Uterus (tissue), 3 donors: ENCODE measurements at regions not wholly inside any gene's neighbourhood (a gene's known extent, or its start where the extent isn't known, plus 50 kb on each side); places are given as distances from the start of the nearest gene placed in this dataset.

ENCODE experiments used
- DNase-seq, 2 donors: peaks; one replicate each; pipeline ENCODE4 v3.0.0-alpha.2; 2019 to 2020
- H3K27ac ChIP-seq, 2 donors: fragments of 200-600 bp; sonication (generic); 1 replicate in 1 of 2; 2 replicates in 1 of 2; pipeline ENCODE4 v1.5.1; 2016 to 2018
- H3K27me3 ChIP-seq, 2 donors: fragments of 200-600 bp; sonication (generic); one replicate each; pipeline ENCODE4 v1.5.1; 2018 to 2019; ENCODE audit warnings: control low read depth in 1 of 2
- H3K36me3 ChIP-seq, 2 donors: fragments of 200-600 bp; sonication (generic); one replicate each; pipeline ENCODE4 v1.5.1; 2019; ENCODE audit warnings: control low read depth in 1 of 2
- H3K4me1 ChIP-seq, 2 donors: fragments of 200-600 bp; sonication (generic); one replicate each; pipeline ENCODE4 v1.5.1; 2018 to 2019; ENCODE audit warnings: control low read depth in 1 of 2
- H3K4me3 ChIP-seq, 2 donors: fragments of 200-600 bp; sonication (generic); 1 replicate in 1 of 2; 2 replicates in 1 of 2; pipeline ENCODE4 v1.5.1; 2018 to 2019; ENCODE audit warnings: mild to moderate bottlenecking in 1 of 2
- H3K9me3 ChIP-seq, 2 donors: fragments of 200-600 bp; sonication (generic); one replicate each; pipeline ENCODE4 v1.5.1; 2019; ENCODE audit warnings: control low read depth in 1 of 2
- POLR2A ChIP-seq, 2 donors: fragments of 450-650 bp; IDR thresholded peaks; one replicate each; pipeline ENCODE4 v1.6.1; 2016; ENCODE audit warnings: antibody characterized with exemption in 2 of 2, mild to moderate bottlenecking in 1 of 2, moderate library complexity in 1 of 2
- intact Hi-C: fragments of 100-400 bp; cut with DNase I; formaldehyde crosslinking; loops from one replicate; pipeline ENCODE4 v1.15.1; 2023; ENCODE audit warnings: low total_unique reads
- TF ChIP-seq, protein P1 (sequence below), 4 experiments: fragments of 200-600 bp in 2 of 4; fragments of 450-650 bp in 2 of 4; sonication (generic) in 2 of 4; IDR thresholded peaks; one replicate each; pipeline ENCODE4 v1.5.1; 2016 to 2019; ENCODE audit warnings: antibody characterized with exemption in 4 of 4, mild to moderate bottlenecking in 2 of 4, moderate library complexity in 1 of 4
- donor health status: DM: yes; HTN: yes; CAD: no.

DNA sequence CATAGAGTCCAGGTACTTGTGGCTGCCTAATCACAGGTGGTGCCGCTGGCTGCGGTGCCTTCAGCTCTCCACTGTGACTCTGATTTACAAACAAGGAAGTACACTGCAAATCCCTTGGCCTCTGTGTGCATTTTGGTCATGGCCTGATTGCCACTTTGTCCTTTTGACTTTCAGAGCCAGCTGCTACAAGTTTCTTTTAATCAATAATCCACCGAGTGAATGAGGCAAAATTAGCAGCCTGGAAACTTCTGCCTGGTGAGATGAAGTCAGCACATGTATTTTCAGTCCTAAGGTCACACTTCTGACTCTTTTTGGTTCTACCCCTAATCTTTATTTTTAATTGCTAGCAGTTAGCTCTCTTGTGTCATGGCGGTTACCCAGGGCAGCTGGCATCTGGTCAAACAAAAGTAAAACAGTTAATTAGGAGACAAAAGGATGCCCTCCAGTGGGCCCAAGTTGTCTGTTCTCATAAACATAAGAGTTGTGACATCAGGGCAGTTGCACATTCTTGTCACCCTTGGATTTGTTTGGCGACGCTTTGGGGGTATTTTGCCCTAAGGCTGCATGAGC lies 62.3 kb upstream of the LNX1 start:
- DNase-seq, result no peak
- peaks cover 0 to 6% of the 10 kb centered on the region in 2 donors for H3K4me1 ChIP-seq
- TF ChIP-seq, protein P1, sequence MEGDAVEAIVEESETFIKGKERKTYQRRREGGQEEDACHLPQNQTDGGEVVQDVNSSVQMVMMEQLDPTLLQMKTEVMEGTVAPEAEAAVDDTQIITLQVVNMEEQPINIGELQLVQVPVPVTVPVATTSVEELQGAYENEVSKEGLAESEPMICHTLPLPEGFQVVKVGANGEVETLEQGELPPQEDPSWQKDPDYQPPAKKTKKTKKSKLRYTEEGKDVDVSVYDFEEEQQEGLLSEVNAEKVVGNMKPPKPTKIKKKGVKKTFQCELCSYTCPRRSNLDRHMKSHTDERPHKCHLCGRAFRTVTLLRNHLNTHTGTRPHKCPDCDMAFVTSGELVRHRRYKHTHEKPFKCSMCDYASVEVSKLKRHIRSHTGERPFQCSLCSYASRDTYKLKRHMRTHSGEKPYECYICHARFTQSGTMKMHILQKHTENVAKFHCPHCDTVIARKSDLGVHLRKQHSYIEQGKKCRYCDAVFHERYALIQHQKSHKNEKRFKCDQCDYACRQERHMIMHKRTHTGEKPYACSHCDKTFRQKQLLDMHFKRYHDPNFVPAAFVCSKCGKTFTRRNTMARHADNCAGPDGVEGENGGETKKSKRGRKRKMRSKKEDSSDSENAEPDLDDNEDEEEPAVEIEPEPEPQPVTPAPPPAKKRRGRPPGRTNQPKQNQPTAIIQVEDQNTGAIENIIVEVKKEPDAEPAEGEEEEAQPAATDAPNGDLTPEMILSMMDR (IDR thresholded peaks at IDR 0.05), result no peak
- TF ChIP-seq POLR2A (IDR thresholded peaks at IDR 0.05), result no peak
- H3K27ac ChIP-seq, result peak overlapping the region; percentile 79 to 85
- H3K27me3 ChIP-seq, result no peaks in the 10 kb centered on the region
- H3K9me3 ChIP-seq, result no peaks in the 10 kb centered on the region
- intact Hi-C loops, result no loop called here
- H3K4me3 ChIP-seq, result no peak overlapping the region
- no peaks in the 10 kb centered on the region for H3K36me3 ChIP-seq

DNA sequence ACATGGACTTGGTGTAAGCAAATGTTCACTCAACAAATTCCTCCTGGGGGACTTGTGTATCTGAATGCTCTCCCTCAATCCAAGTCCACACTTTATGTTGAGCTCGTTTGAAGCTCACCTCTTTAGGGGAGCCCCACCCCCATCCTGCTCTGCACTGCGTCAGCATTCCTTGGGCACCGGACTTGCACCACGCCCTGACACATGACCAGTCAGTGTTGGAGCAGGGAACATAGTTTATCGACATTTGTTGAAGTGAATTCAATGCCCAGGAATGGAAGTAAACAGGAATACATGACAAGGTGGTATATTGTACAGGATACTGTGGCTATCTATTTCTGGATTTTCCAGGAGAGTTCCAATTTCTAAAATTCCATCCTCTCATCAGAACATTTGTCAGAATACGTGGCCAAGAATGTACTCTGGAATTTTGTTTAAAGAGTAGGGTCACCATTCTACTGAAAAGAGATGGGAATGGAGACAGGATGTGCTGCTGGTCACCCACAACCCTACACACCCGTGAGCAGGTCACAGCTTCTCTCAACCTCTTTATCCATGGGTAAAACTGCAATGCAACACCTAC lies 60.0 kb upstream of the LNX1 start:
- H3K27me3 ChIP-seq, result no peaks in the 10 kb centered on the region
- H3K27ac ChIP-seq, result peak overlapping the region in 1 of 2 donors; percentile 52
- TF ChIP-seq, protein P1 (IDR thresholded peaks at IDR 0.05), result no peak
- no peak for TF ChIP-seq POLR2A (IDR thresholded peaks at IDR 0.05)
- peaks cover 0 to 6% of the 10 kb centered on the region in 2 donors for H3K4me1 ChIP-seq
- peak in 1 of 2 donors; percentile 63 for DNase-seq
- H3K4me3 ChIP-seq, result no peak overlapping the region
- H3K9me3 ChIP-seq, result no peaks in the 10 kb centered on the region
- intact Hi-C loops, result no loop called here
- no peaks in the 10 kb centered on the region for H3K36me3 ChIP-seq

DNA sequence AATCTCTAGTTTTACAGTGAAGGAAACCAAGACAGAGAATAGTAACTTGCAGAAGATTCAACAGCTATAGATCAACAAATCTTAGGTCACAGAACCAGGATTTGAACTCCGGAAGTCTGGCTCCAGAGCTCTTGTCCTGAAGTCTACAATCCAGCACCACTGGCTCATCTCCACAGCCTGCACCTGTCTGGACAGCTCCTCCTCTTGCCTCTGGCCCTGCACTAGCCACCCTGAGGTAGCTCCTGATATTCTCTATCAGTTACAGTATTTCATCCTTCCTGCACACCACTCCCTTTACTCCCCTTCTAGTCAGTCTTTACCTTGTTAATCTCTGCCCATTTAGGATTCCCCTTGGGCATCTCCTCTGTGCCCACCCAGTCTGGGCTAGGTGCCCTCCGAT lies 58.1 kb upstream of the LNX1 start:
- intact Hi-C loops, result no loop called here
- no peak for DNase-seq
- H3K27me3 ChIP-seq, result no peaks in the 10 kb centered on the region
- no peak for TF ChIP-seq POLR2A (IDR thresholded peaks at IDR 0.05)
- TF ChIP-seq, protein P1 (IDR thresholded peaks at IDR 0.05), result no peak
- H3K4me1 ChIP-seq, result peaks cover 0 to 3% of the 10 kb centered on the region in 2 donors
- no peak overlapping the region for H3K4me3 ChIP-seq
- no peaks in the 10 kb centered on the region for H3K9me3 ChIP-seq
- no peak overlapping the region for H3K27ac ChIP-seq
- H3K36me3 ChIP-seq, result no peaks in the 10 kb centered on the region

GRCh38 chr4:53647547-53647946 lies 56.3 kb upstream of the LNX1 start:
- no peak for TF ChIP-seq POLR2A (IDR thresholded peaks at IDR 0.05)
- TF ChIP-seq, protein P1 (IDR thresholded peaks at IDR 0.05), result no peak
- DNase-seq, result no peak
- no peak overlapping the region for H3K4me3 ChIP-seq
- H3K27me3 ChIP-seq, result no peaks in the 10 kb centered on the region
- H3K27ac ChIP-seq, result no peak overlapping the region
- H3K36me3 ChIP-seq, result no peaks in the 10 kb centered on the region
- no peaks in the 10 kb centered on the region for H3K4me1 ChIP-seq
- H3K9me3 ChIP-seq, result no peaks in the 10 kb centered on the region
- intact Hi-C loops, result no loop called here

DNA sequence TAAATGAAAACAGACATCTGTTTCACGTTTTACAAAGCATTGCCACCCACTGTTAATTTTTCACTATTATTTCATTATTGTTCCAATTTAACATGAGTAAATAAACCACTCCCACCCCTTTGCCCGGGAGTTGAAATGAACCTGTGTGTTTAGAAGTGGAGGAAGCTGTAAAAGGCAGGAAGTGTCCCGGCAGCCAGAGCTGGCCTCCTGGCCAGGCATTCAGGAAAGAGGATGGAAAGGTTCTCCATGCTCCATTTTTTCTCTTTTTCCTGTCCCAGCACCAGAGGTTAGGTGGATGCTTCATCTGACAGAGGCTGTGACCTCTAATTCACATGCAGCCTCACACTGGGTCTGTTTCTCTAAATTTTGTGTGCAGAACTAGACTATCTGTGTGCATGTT lies 55.5 kb upstream of the LNX1 start:
- H3K27me3 ChIP-seq, result no peaks in the 10 kb centered on the region
- peak in 1 of 2 donors; percentile 39 for DNase-seq
- no peak for TF ChIP-seq POLR2A (IDR thresholded peaks at IDR 0.05)
- no peaks in the 10 kb centered on the region for H3K9me3 ChIP-seq
- no peaks in the 10 kb centered on the region for H3K36me3 ChIP-seq
- H3K27ac ChIP-seq, result peak overlapping the region in 1 of 2 donors; percentile 45
- intact Hi-C loops, result no loop called here
- no peak overlapping the region for H3K4me3 ChIP-seq
- no peaks in the 10 kb centered on the region for H3K4me1 ChIP-seq
